HUDEP-2 (cell line): ENCODE measurements at regions not wholly inside any gene's neighbourhood (a gene's known extent, or its start where the extent isn't known, plus 50 kb on each side); places are given as distances from the start of the nearest gene placed in this dataset.

ENCODE experiments used
- DNase-seq, 76 experiments: peaks; one replicate each; lab custom pipeline; 2025; ENCODE audit not compliant: unreplicated experiment in 76 of 76; lab: John Stamatoyannopoulos, UW

- no peak for DNase-seq
Measured at GRCh38 chr2:16134436-16135165, 194.3 kb downstream of the MYCN start.

DNA sequence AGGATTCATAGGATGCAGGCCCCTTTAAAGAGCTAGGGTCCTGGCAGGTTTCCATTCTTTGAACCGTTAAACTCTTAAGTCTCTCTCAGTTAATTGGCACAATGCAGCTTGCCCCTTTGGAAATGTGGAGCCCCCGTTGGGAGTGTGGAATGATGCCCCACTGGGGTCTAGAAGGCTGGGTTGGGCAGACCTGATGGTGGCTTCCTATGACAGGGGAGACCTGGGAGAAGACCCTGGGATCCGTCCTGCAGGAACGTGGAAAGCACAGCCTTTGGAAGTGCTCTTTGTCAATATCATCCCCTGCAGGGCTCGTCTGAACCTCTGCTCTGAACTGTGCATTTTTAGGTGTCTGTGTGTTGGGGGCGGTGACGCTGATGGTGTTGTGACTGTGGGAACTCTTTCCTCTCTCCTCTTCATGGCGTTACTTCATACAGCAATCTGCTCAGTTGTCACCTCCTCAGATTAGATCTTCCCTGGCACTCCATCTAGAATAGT, 190.6 kb downstream of the MYCN start:
- no peak for DNase-seq

DNA sequence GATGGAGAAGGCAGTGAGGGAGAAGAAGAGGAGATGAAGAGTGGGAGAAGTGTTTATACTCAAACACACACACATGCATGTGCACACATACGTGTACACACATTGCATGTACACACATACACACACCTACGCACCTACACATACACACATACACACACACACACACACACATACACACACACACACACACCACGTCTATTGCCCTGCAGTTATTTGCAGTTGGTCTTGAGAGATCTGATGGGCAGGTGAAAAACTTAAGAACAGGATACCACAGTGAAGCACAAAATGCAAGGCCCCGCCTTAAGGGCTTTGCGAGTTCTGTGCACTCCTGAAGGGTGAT, 190.2 kb downstream of the MYCN start:
- DNase-seq, result no peak

DNA sequence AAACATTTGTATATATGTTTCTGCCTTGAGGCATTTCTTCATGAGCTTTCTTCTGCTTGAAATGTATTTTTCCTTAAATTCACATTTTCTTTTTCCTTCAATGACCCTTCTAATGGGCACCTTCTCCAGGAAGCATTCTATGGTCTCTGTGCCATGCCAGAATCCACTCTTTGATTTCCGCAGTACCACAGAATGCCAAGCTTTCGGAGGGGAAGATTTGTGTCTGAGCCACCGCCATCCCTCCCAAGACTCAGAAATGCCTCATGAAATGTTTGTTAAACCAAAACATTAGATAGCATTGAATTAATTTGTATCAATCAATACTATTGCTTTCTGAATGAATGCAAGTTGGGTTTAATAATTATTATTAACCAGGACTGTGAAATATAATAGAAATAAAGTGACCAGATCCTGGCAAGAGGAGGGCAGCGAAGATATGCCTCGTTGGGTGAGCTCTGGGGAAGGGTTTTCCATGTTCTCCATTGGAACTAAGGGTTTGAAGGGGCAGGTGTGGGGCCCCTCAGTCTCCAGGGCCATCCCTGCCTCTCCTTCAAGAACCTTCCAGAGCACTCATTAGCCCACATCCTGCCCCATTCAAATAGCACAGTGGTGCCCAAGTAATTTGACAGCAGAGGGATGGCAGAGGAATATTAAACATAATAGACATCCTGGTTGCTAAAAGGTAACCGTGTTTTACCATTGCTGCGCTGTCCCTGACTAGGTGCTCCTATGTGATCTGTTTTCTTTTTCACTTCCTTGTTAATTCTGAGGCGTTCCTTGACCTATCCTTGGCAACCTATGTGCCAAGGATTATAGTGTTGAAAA, 189.6 kb downstream of the MYCN start:
- no peak for DNase-seq

- no peak for DNase-seq
Measured at GRCh38 chr2:16128746-16129610, 188.6 kb downstream of the MYCN start.

GRCh38 chr2:16127958-16128357, 187.6 kb downstream of the MYCN start:
- DNase-seq, result no peak

DNA sequence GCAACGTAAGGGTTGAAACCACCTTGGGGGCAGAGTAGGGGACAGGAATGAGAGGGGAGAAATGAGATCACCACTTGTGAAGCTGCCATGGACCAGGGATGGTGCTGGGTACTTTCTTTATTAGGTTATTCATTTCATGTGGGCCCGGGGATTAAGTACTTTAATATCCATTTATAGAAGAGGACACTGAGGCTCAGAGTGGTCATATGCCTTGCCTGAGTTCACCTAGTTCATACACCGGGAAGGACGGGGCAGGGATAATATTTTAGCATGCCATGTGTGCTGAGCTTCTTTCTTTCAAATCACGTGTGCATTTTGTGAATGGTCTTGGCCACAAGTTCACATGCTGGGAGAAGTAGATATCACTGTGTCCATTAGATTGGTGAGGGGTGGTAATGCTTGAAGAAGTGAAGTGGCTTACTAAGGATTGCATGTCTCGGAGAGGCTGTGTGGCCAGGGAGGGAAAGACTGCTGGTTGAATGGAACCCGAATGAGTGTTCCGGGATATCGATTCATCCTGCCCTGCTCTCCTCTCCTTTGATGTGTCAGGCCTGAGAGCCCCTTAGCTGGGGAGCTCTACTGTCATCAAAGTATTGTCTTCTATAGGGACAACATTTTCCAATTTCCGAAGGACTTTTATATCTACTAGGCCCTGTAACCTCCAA, 187.1 kb downstream of the MYCN start:
- no peak for DNase-seq

DNA sequence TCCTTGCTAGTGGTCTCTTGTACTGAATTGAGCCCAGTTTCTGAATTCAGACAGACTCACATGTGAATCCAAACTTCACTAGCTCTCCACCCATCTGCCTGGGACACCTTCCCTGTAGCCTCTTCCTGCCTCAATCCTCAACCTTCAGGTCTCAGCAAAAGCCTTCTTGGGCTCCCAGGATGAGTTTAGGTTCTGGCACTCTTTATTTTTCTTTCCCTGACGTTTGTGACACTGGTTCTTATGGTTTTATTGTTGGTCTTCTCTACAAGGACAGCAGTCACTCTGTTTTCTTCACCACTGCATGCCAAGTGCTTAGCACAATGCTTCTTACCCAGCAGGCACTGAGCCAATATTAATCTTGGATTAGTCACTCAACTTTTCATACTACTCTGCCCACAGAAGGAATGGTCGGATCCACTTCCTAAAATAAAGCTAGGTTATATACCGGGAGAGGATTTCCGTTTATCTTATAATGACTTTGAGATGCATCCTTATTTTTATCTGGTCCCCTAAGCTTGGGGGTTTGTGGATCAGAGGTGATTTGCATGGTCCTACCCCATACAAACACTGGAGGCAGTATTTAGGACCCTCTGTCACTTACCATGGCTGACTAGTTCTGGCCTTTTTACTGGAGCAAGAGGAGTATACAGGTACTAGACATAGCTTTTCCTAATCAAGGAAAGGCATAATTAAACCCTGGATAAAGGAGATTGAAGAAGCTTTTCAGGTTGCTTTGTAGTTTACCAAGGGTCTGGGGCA, 186.3 kb downstream of the MYCN start:
- no peak for DNase-seq

DNA sequence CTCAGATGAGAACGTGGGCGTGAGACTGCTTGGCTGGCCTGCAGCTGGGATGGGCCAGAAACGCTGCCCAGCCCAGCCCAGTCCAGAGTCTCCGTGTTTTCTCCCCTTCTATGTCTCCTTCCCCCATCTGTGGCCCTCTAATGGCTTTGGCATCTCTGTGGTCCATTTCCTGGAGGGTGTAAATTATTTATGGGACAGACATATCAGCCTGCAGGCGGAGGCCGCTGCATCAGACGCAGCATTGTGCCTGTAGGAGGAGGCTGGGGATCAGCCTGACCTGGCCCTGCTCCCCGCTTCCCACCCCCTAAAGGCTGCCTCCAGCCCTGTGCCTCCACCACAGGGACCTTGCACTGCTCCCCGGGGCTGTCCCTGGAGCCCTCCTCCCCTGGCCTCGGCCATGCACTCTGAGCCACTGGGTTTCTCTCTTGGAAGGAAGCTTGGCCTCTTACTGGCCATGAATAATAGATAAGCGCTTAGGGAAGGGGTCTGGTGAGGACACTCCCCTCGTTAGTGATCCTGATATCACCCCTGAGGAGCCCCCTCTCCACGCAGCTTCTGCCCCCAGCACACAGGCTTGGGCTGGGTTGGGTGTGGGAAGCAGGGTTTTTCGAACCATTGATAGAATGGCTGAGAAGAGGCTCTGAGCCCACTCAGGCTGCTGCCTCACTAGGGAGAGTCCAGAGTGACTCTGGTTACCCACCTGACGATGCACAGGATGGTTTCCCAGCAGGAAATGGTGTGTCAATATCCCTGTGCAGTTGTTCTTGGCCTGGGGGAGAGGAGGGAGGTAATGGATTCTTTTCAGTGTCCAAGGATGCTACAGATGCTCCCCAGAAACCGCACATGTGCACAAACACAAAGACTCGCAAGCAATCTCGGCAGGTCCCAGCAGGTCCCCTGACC, 185.5 kb downstream of the MYCN start:
- DNase-seq, result no peak

- no peak for DNase-seq
Measured at GRCh38 chr2:16124881-16125613, 184.7 kb downstream of the MYCN start.

- DNase-seq, result no peak
Measured at GRCh38 chr2:16123856-16124780, 183.8 kb downstream of the MYCN start.

DNA sequence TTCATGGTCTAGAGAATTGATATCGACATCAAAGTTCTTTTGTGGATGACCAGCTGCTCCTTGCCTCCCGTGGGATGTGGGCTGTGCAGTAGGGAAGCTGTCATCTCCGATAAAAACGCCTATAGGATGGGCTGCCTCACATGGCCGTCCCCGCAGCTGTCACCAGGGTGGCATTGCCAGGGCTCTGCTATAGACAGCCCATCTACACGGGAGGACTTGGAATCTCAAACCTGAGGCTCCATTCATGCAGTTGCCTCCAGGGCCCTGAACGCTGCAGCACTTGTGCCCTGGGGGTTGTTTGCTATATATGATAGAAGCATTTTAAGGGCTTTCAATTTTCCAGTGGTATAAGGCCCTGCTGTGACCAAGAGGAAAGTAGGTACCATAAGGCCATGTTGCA, 183.1 kb downstream of the MYCN start:
- DNase-seq, result no peak

GRCh38 chr2:16122556-16122955, 182.2 kb downstream of the MYCN start:
- DNase-seq, result no peak

DNA sequence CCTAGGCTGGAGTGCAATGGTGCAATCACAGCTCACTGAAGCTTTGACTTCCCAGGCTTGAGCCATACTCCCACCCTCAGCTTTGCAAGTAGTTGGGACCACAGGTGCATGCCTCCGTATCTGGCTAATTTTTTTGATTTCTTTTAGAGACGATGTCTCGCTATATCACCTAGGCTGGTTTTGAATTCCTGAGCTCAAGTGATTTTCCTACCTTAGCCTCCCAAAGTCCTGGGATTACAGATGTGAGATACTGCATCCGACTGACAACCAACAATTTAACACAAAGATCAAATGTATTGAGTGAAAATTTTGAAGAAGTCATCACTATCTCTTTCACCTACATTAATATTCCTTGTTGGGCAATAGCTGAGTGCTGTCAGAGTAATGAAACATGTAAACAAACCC, 181.6 kb downstream of the MYCN start:
- no peak for DNase-seq

DNA sequence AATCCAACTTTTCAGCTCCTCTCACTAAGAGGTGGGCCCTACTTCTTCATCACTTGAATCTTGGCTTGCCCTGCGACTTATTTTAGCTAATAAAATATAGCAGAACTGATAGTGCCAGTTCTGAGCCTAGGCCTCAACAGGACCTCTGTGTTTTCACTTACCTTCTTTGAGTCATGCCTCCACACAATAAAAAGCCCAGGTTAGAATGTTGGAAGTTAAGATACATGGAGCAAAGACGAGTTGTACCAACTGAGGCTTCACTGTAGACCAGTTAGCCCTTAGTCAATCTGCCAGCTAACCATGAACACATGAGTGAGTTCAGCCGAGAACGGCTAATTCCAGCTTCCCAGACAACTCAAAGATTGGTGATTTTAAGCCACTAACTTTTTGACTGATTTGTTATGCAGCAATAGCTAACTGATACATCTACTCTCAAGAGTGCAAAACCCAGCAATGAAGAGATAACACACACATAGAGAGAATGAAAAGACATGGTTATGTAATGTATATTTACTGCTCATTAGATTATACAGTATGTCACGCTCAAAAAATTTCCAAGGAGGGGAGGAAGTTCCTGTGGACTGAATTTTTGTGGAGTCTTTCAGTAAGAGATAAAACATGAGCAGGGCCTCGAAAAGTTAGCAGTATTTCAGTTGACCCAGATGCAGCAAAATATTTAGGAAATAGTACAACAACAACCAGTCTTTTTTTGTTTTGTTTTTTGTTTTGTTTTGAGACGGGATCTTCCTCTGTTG, 181.1 kb downstream of the MYCN start:
- no peak for DNase-seq

- DNase-seq, result no peak
Measured at GRCh38 chr2:16120591-16121180, 180.3 kb downstream of the MYCN start.
